ENCODE measurements at regions not wholly inside any gene's neighbourhood (a gene's known extent, or its start where the extent isn't known, plus 50 kb on each side); places are given as distances from the start of the nearest gene placed in this dataset.

GRCh38 chr7:68243128-68243527 lies 1246.5 kb downstream of the TYW1 start:
- no peak for TF ChIP-seq CTCF (IDR thresholded peaks at IDR 0.05)
- TF ChIP-seq POLR2A (IDR thresholded peaks at IDR 0.05): no peak
